GM12878 (cell line): ENCODE measurements at regions not wholly inside any gene's neighbourhood (a gene's known extent, or its start where the extent isn't known, plus 50 kb on each side); places are given as distances from the start of the nearest gene placed in this dataset.

Experiments used
- ATAC-seq: fragments of 200-7000 bp; cut with Tn5 transposase; 3 replicates; pipeline ENCODE4 v1.9.1; 2020; ENCODE audit warnings: mild to moderate bottlenecking, moderate library complexity
- BruUV-seq: library from RNA; stranded (reverse); fragments of 400-500 nt; replicated peaks from 2 replicates; lab custom pipeline; 2021; lab: Mats Ljungman, UMichigan
- CTCF ChIA-PET: fragments of 300-600 bp; sonication (Branson Sonifier 250); formaldehyde crosslinking; extraction: SDS; loops from one replicate; lab custom pipeline; 2021; ENCODE audit warnings: inconsistent platforms; lab: Yijun Ruan, JAX
- POLR2A ChIA-PET: fragments of 350-600 bp; formaldehyde crosslinking; extraction: SDS; loops from one replicate; lab custom pipeline; 2021; ENCODE audit warnings: inconsistent platforms; lab: Charles Lee
- RAD21 ChIA-PET: fragments of 300-600 bp; sonication (Branson Sonifier 250); formaldehyde crosslinking; loops from one replicate; lab custom pipeline; 2023; ENCODE audit warnings: antibody characterized with exemption; ENCODE audit not compliant: unreplicated experiment; lab: Charles Lee
- SMC1A ChIA-PET: fragments of 300-600 bp; sonication (Branson Sonifier 250); formaldehyde crosslinking; loops from one replicate; lab custom pipeline; 2023; ENCODE audit not compliant: unreplicated experiment, uncharacterized antibody; lab: Charles Lee
- DNase-seq: peaks from one replicate; pipeline ENCODE4 v3.0.0-alpha.2; 2011; ENCODE audit warnings: low read depth, low spot score
- FAIRE-seq: peaks from 3 replicates; lab custom pipeline; 2011; peaks lifted over from hg19 to GRCh38; lab: Jason Lieb, UNC
- H2AFZ ChIP-seq: 2 replicates; pipeline ENCODE4 v1.6.0; 2011; ENCODE audit warnings: low read depth, low read length, control low read depth; ENCODE audit not compliant: control insufficient read depth
- H3K27ac ChIP-seq: 2 replicates; pipeline ENCODE4 v1.5.1; 2011; ENCODE audit warnings: control low read depth; ENCODE audit not compliant: control insufficient read depth, insufficient read depth
- H3K27me3 ChIP-seq, 2 experiments: replicated peaks in 1 of 2; 2 replicates each; pipeline versions ENCODE4 v1.6.0 to v1.6.1; 2011; ENCODE audit warnings: low read length in 1 of 2; ENCODE audit not compliant: control insufficient read depth in 2 of 2, insufficient read depth in 2 of 2
- H3K36me3 ChIP-seq, 2 experiments: 2 replicates each; pipeline ENCODE4 v1.5.1; 2011; ENCODE audit warnings: low read length in 1 of 2; ENCODE audit not compliant: control insufficient read depth in 2 of 2, insufficient read depth in 2 of 2
- H3K4me1 ChIP-seq: 2 replicates; pipeline ENCODE4 v1.6.1; 2011; ENCODE audit warnings: mild to moderate bottlenecking, low read length, moderate library complexity, mixed read lengths; ENCODE audit not compliant: control insufficient read depth, insufficient read depth
- H3K4me2 ChIP-seq: 2 replicates; pipeline ENCODE4 v1.6.0; 2011; ENCODE audit warnings: control low read depth; ENCODE audit not compliant: control insufficient read depth, insufficient read depth
- H3K4me3 ChIP-seq: fragments of 200-600 bp; sonication (generic); 2 replicates; pipeline ENCODE4 v1.5.1; 2016
- H3K79me2 ChIP-seq: 2 replicates; pipeline ENCODE4 v1.6.0; 2011; ENCODE audit warnings: low read length; ENCODE audit not compliant: control insufficient read depth, insufficient read depth
- H3K9ac ChIP-seq: 2 replicates; pipeline ENCODE4 v1.8.0; 2011; ENCODE audit warnings: low read length, control low read depth, mixed read lengths; ENCODE audit not compliant: control insufficient read depth, insufficient read depth
- H3K9me3 ChIP-seq: replicated peaks from 3 replicates; pipeline ENCODE4 v1.5.1; 2011; ENCODE audit warnings: mild to moderate bottlenecking, low read length; ENCODE audit not compliant: control insufficient read depth, insufficient read depth
- H4K20me1 ChIP-seq: 2 replicates; pipeline ENCODE4 v1.6.0; 2011; ENCODE audit not compliant: control insufficient read depth, insufficient read depth
- ETV6 ChIP-seq, 2 experiments: fragments of 450-650 bp in 1 of 2; IDR thresholded peaks in 1 of 2; conservative IDR thresholded peaks in 1 of 2; 2 replicates each; pipeline ENCODE4 v1.6.1; 2014; ENCODE audit warnings: antibody characterized with exemption in 1 of 2, borderline replicate concordance in 1 of 2, low read depth in 1 of 2, mild to moderate bottlenecking in 1 of 2, moderate library complexity in 1 of 2
- FOXK2 ChIP-seq: fragments of 450-650 bp; IDR thresholded peaks from 2 replicates; pipeline ENCODE4 v1.6.1; 2017; ENCODE audit warnings: mild to moderate bottlenecking, moderate library complexity
- JUND ChIP-seq: IDR thresholded peaks from 2 replicates; pipeline ENCODE4 v1.6.1; 2012; ENCODE audit warnings: low read depth, mild to moderate bottlenecking, low read length, improper control_type of control experiment, moderate library complexity
- POLR2A ChIP-seq: IDR thresholded peaks from 2 replicates; pipeline ENCODE4 v1.6.1; 2011; ENCODE audit warnings: low read depth, mild to moderate bottlenecking, low read length
- RELB ChIP-seq: fragments of 450-650 bp; IDR thresholded peaks from 2 replicates; pipeline ENCODE4 v1.6.1; 2017; ENCODE audit warnings: low read depth, mild to moderate bottlenecking, moderate library complexity
- RFX5 ChIP-seq: IDR thresholded peaks from 2 replicates; pipeline ENCODE4 v1.6.1; 2011; ENCODE audit warnings: low read depth, low read length, improper control_type of control experiment
- SMARCA5 ChIP-seq: fragments of 450-650 bp; IDR thresholded peaks from 2 replicates; pipeline ENCODE4 v1.6.1; 2017; ENCODE audit warnings: mild to moderate bottlenecking
- STAT3 ChIP-seq: IDR thresholded peaks from 2 replicates; pipeline ENCODE4 v1.6.1; 2011; ENCODE audit warnings: low read depth, low read length, improper control_type of control experiment
- ZBTB33 ChIP-seq: fragments of 450-650 bp; IDR thresholded peaks from 2 replicates; pipeline ENCODE4 v1.6.1; 2017; ENCODE audit warnings: mild to moderate bottlenecking
- ZNF24 ChIP-seq: fragments of 450-650 bp; IDR thresholded peaks from 2 replicates; pipeline ENCODE4 v1.6.1; 2017; ENCODE audit warnings: antibody characterized with exemption, mild to moderate bottlenecking
- WGBS: methylation state at CpG from one replicate; pipeline ENCODE4 v1.1.6; 2016; ENCODE audit warnings: low lambda C conversion rate; ENCODE audit not compliant: insufficient replicate concordance, insufficient coverage; ENCODE audit errors: missing lambda C conversion rate; 5-methylcytosine and 5-hydroxymethylcytosine counted together
- in situ Hi-C: fragments of 300-500 bp; cut with MboI; formaldehyde crosslinking; loops from 9 replicates; pipeline ENCODE4 v1.14.3; 2018; ENCODE audit warnings: mixed read lengths
- intact Hi-C: fragments of 100-400 bp; cut with micrococcal nuclease; formaldehyde crosslinking; loops from one replicate; pipeline ENCODE4 v1.14.2; 2022; ENCODE audit not compliant: unreplicated experiment

GRCh38 chr6:5941188-5941587, 65.5 kb downstream of the NRN1 start:
- ChIA-PET POLR2A (no interaction called here), CTCF (interaction anchor here (0.6 to 1.8 kb wide), 2 partner anchors 18 to 664 kb away, joined by 3 read pairs; no protein-coding TSS in a partner anchor), SMC1A (no interaction called here), RAD21 (no interaction called here)
- Histone ChIP-seq H2AFZ (no peak overlapping the region), H3K9ac (no peak overlapping the region), H4K20me1 (no peaks in the 10 kb centered on the region), H3K27me3 (no peaks in the 10 kb centered on the region), H3K9me3 (no peaks in the 10 kb centered on the region; the same call in 2 of the 3 replicates), H3K36me3 (no peaks in the 10 kb centered on the region), H3K4me2 (no peak overlapping the region), H3K79me2 (no peaks in the 10 kb centered on the region), H3K4me3 (no peak overlapping the region), H3K4me1 (no peaks in the 10 kb centered on the region), H3K27ac (no peak overlapping the region)
- no peak for TF ChIP-seq ZBTB33
- no peak for TF ChIP-seq ETV6 (conservative IDR thresholded peaks at IDR 0.05 in 1 of 2, IDR thresholded peaks at IDR 0.05 in 1 of 2; ENCODE audit: borderline replicate concordance in 1 of 2, low read depth in 1 of 2)
- no peak for TF ChIP-seq ZNF24
- no peak for TF ChIP-seq FOXK2
- TF ChIP-seq POLR2A, result no peak
- no peak for TF ChIP-seq RFX5
- TF ChIP-seq RELB, result no peak
- TF ChIP-seq SMARCA5, result no peak
- TF ChIP-seq JUND, result no peak
- TF ChIP-seq STAT3, result no peak
- BruUV-seq, result no TSS peak
- 20% methylated on average over 5 of the region's 5 CpGs for WGBS
- ATAC-seq (no peak), FAIRE-seq (no peak), DNase-seq (no peak)
- intact Hi-C loops (no loop called here), in situ Hi-C loops (no loop called here)
